ENCODE measurements at regions not wholly inside any gene's neighbourhood (a gene's known extent, or its start where the extent isn't known, plus 50 kb on each side); places are given as distances from the start of the nearest gene placed in this dataset.

DNA sequence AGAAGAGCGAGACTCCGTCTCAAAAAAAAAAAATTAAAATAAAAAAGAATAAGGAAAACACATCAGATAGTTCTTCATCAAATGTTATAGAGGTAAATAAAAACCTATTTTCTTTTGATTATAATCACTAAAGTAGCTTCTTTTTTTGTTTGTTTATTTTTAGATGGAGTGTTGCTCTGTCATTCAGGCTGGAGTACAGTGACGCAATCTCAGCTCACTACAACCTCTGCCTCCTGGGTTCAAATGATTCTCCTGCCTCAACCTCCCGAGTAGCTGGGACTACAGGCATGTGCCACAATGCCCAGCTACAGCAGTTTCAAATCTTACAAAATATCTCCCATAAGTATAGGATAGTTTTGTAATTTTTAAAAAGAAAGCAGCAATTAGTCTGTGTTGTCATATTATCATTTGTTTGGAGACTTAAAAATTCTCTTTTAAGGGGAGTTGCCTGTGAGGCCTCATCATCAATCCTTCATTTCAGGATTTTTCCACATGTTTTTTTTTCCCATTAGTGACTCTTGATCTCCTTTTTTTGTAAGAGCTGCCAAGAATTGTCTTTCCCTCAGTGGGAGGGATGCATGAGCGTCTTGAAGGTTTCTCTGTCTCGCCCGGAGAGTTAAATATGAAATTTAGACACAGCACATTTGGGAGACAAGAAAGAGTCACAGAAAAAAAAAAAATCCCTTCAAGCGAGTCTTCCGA is 275.9 kb downstream of the CDCA7 start:
- DNase-seq (no peak), ATAC-seq (no peak)
- Histone ChIP-seq H3K27ac (ENCODE audit: low read length) (no peak overlapping the region), H3K9me3 (ENCODE audit: low read length) (no peaks in the 10 kb centered on the region), H3K4me3 (ENCODE audit: low read length) (no peak overlapping the region), H3K4me2 (ENCODE audit: low read length) (no peak overlapping the region), H3K27me3 (ENCODE audit: low read length) (no peaks in the 10 kb centered on the region), H3F3A (ENCODE audit: low read length, unreplicated experiment) (no peaks in the 10 kb centered on the region), H4K20me1 (ENCODE audit: low read length) (no peaks in the 10 kb centered on the region), H2AFZ (ENCODE audit: low read length) (0 out of 2 replicates have a peak overlapping the region, but pooled peaks have one; percentile 28), H3K36me3 (ENCODE audit: low read depth, low read length) (no peaks in the 10 kb centered on the region), H3K9ac (ENCODE audit: low read length) (no peak overlapping the region), H3K79me2 (ENCODE audit: low read length) (no peaks in the 10 kb centered on the region), H3K9me2 (replicated peaks; ENCODE audit: low read length) (no peaks in the 10 kb centered on the region), H3K4me1 (ENCODE audit: insufficient read depth, low read length) (0 out of 2 replicates have a peak, but pooled peaks cover 4% of the 10 kb centered on the region)
- no peak for TF ChIP-seq EZH2 (IDR thresholded peaks at IDR 0.05; ENCODE audit: low read length, unreplicated experiment)
- no peak for TF ChIP-seq EZH2phosphoT487 (IDR thresholded peaks at IDR 0.05; ENCODE audit: borderline replicate concordance, low read length)
- TF ChIP-seq CTCF (conservative IDR thresholded peaks at IDR 0.05; ENCODE audit: low read depth, low read length), result no peak
- intact Hi-C loops (cut with micrococcal nuclease), result no loop called here
- ChIA-PET CTCF (interaction anchor here (0.7 kb wide), 1 partner anchor 53 kb away, joined by 3 read pairs; no protein-coding TSS in a partner anchor), POLR2A (ENCODE audit: unreplicated experiment) (no interaction called here)
- BruUV-seq (replicated peaks), result no TSS peak

- no peaks in the 10 kb centered on the region for H3K36me3 ChIP-seq (ENCODE audit: low read depth, low read length)
- intact Hi-C loops (cut with micrococcal nuclease), result no loop called here
- no peaks in the 10 kb centered on the region for H3F3A ChIP-seq (ENCODE audit: low read length, unreplicated experiment)
- no peaks in the 10 kb centered on the region for H3K9me2 ChIP-seq (replicated peaks; ENCODE audit: low read length)
- no peak overlapping the region for H3K9ac ChIP-seq (ENCODE audit: low read length)
- H3K9me3 ChIP-seq (ENCODE audit: low read length), result no peaks in the 10 kb centered on the region
- TF ChIP-seq CTCF (conservative IDR thresholded peaks at IDR 0.05; ENCODE audit: low read depth, low read length), result no peak
- TF ChIP-seq EZH2 (IDR thresholded peaks at IDR 0.05; ENCODE audit: low read length, unreplicated experiment), result no peak
- TF ChIP-seq EZH2phosphoT487 (IDR thresholded peaks at IDR 0.05; ENCODE audit: borderline replicate concordance, low read length), result no peak
- peak; percentile 22 for DNase-seq
- H4K20me1 ChIP-seq (ENCODE audit: low read length), result no peaks in the 10 kb centered on the region
- H3K79me2 ChIP-seq (ENCODE audit: low read length), result no peaks in the 10 kb centered on the region
- H3K4me2 ChIP-seq (ENCODE audit: low read length), result no peak overlapping the region
- 0 out of 2 replicates have a peak overlapping the region, but pooled peaks have one; percentile 28 for H2AFZ ChIP-seq (ENCODE audit: low read length)
- H3K27ac ChIP-seq (ENCODE audit: low read length), result no peak overlapping the region
- ChIA-PET CTCF (interaction anchor here (0.6 to 0.7 kb wide), 2 partner anchors 54 to 60 kb away, joined by 3 read pairs; no protein-coding TSS in a partner anchor), POLR2A (ENCODE audit: unreplicated experiment) (no interaction called here)
- no peak overlapping the region for H3K4me3 ChIP-seq (ENCODE audit: low read length)
- ATAC-seq, result no peak
- H3K27me3 ChIP-seq (ENCODE audit: low read length), result no peaks in the 10 kb centered on the region
- BruUV-seq (replicated peaks), result no TSS peak
- 0 out of 2 replicates have a peak, but pooled peaks cover 4% of the 10 kb centered on the region for H3K4me1 ChIP-seq (ENCODE audit: insufficient read depth, low read length)
Observed at GRCh38 chr2:173631127-173631460, 276.4 kb downstream of the CDCA7 start.

GRCh38 chr2:173644146-173644545 is 289.5 kb downstream of the CDCA7 start:
- TF ChIP-seq EZH2 (IDR thresholded peaks at IDR 0.05; ENCODE audit: low read length, unreplicated experiment), result no peak
- TF ChIP-seq EZH2phosphoT487 (IDR thresholded peaks at IDR 0.05; ENCODE audit: borderline replicate concordance, low read length), result no peak
- TF ChIP-seq CTCF (conservative IDR thresholded peaks at IDR 0.05; ENCODE audit: low read depth, low read length), result no peak

More at GRCh38 chr2:173644146-173644545, 289.5 kb downstream of the CDCA7 start:
- DNase-seq (peak; percentile 65), ATAC-seq (peak; percentile 87)
- Histone ChIP-seq H3K4me1 (ENCODE audit: insufficient read depth, low read length) (peaks cover 12% of the 10 kb centered on the region), H4K20me1 (ENCODE audit: low read length) (no peaks in the 10 kb centered on the region), H3K9me2 (replicated peaks; ENCODE audit: low read length) (no peaks in the 10 kb centered on the region), H3K36me3 (ENCODE audit: low read depth, low read length) (no peaks in the 10 kb centered on the region), H3K27me3 (ENCODE audit: low read length) (no peaks in the 10 kb centered on the region), H3K4me3 (ENCODE audit: low read length) (no peak overlapping the region), H3K4me2 (ENCODE audit: low read length) (peak overlapping the region; percentile 14; the same call in 1 of the 2 replicates), H3K27ac (ENCODE audit: low read length) (no peak overlapping the region), H3K79me2 (ENCODE audit: low read length) (no peaks in the 10 kb centered on the region), H3K9me3 (ENCODE audit: low read length) (no peaks in the 10 kb centered on the region), H2AFZ (ENCODE audit: low read length) (no peak overlapping the region), H3F3A (ENCODE audit: low read length, unreplicated experiment) (no peaks in the 10 kb centered on the region), H3K9ac (ENCODE audit: low read length) (no peak overlapping the region)
- POLR2A ChIA-PET (ENCODE audit: unreplicated experiment), result no interaction called here
- intact Hi-C loops (cut with micrococcal nuclease), result no loop called here
- CTCF ChIA-PET, result no interaction called here
- BruUV-seq (replicated peaks), result no TSS peak

All from PC-3 (cell line).